Cardiac muscle cell (in vitro differentiated cells and primary cell): ENCODE measurements at regions not wholly inside any gene's neighbourhood (a gene's known extent, or its start where the extent isn't known, plus 50 kb on each side); places are given as distances from the start of the nearest gene placed in this dataset.
"Not testable (repeated sequence)": the region's sequence is repeated elsewhere in the genome, so short reads cannot be mapped to it uniquely, and the experiment has no call there.

Source experiments
- DNase-seq, 2 donors: peaks; one replicate each; pipeline versions ENCODE4 v3.0.0 to v3.0.0-alpha.2; 2010 to 2017; ENCODE audit warnings: low read depth in 1 of 2, low spot score in 1 of 2
- H3K27ac ChIP-seq: fragments of 200-600 bp; sonication (generic); 2 replicates; pipeline ENCODE4 v1.5.1; 2016
- H3K27me3 ChIP-seq: fragments of 200-600 bp; sonication (generic); 2 replicates; pipeline ENCODE4 v1.6.0; 2016; ENCODE audit warnings: control low read depth
- H3K36me3 ChIP-seq: fragments of 200-600 bp; sonication (generic); 2 replicates; pipeline ENCODE4 v1.5.1; 2016; ENCODE audit warnings: control low read depth
- H3K4me1 ChIP-seq: fragments of 200-600 bp; sonication (generic); 2 replicates; pipeline ENCODE4 v1.8.1; 2017; ENCODE audit warnings: low read depth, mild to moderate bottlenecking, mixed run types
- H3K4me3 ChIP-seq: fragments of 200-600 bp; sonication (generic); 2 replicates; pipeline ENCODE4 v1.5.1; 2016; ENCODE audit warnings: mild to moderate bottlenecking
- H3K9me3 ChIP-seq: fragments of 200-600 bp; sonication (generic); 2 replicates; pipeline ENCODE4 v1.5.1; 2017; ENCODE audit warnings: low read depth, mild to moderate bottlenecking, control low read depth
- TF ChIP-seq, protein P1 (sequence below): IDR thresholded peaks from 2 replicates; pipeline ENCODE4 v1.5.1; 2012; ENCODE audit warnings: low read depth, mild to moderate bottlenecking, low read length

- TF ChIP-seq, protein P1, sequence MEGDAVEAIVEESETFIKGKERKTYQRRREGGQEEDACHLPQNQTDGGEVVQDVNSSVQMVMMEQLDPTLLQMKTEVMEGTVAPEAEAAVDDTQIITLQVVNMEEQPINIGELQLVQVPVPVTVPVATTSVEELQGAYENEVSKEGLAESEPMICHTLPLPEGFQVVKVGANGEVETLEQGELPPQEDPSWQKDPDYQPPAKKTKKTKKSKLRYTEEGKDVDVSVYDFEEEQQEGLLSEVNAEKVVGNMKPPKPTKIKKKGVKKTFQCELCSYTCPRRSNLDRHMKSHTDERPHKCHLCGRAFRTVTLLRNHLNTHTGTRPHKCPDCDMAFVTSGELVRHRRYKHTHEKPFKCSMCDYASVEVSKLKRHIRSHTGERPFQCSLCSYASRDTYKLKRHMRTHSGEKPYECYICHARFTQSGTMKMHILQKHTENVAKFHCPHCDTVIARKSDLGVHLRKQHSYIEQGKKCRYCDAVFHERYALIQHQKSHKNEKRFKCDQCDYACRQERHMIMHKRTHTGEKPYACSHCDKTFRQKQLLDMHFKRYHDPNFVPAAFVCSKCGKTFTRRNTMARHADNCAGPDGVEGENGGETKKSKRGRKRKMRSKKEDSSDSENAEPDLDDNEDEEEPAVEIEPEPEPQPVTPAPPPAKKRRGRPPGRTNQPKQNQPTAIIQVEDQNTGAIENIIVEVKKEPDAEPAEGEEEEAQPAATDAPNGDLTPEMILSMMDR, result no peak
- DNase-seq, result no peak
- no peaks in the 10 kb centered on the region for H3K27me3 ChIP-seq
Observed at GRCh38 chr3:4071481-4072184, 231.5 kb upstream of the SETMAR start.

GRCh38 chr3:4077278-4077677 is 225.9 kb upstream of the SETMAR start:
- not testable (repeated sequence) for H3K4me3 ChIP-seq, DNase-seq, H3K4me1 ChIP-seq, H3K9me3 ChIP-seq, H3K36me3 ChIP-seq, H3K27ac ChIP-seq, H3K27me3 ChIP-seq

More at GRCh38 chr3:4071481-4072184, 231.5 kb upstream of the SETMAR start:
- H3K27ac ChIP-seq, result no peak overlapping the region
- H3K36me3 ChIP-seq, result no peaks in the 10 kb centered on the region
- H3K4me1 ChIP-seq, result no peaks in the 10 kb centered on the region
- H3K9me3 ChIP-seq, result no peaks in the 10 kb centered on the region
- no peak overlapping the region for H3K4me3 ChIP-seq

- H3K36me3 ChIP-seq, result no peaks in the 10 kb centered on the region
- no peaks in the 10 kb centered on the region for H3K4me1 ChIP-seq
- no peak overlapping the region for H3K4me3 ChIP-seq
- peaks cover 2% of the 10 kb centered on the region for H3K27me3 ChIP-seq
- H3K27ac ChIP-seq, result no peak overlapping the region
- TF ChIP-seq, protein P1, result no peak
- H3K9me3 ChIP-seq, result no peaks in the 10 kb centered on the region
- DNase-seq, result no peak
Observed at GRCh38 chr3:4077950-4078349, 225.2 kb upstream of the SETMAR start.

DNA sequence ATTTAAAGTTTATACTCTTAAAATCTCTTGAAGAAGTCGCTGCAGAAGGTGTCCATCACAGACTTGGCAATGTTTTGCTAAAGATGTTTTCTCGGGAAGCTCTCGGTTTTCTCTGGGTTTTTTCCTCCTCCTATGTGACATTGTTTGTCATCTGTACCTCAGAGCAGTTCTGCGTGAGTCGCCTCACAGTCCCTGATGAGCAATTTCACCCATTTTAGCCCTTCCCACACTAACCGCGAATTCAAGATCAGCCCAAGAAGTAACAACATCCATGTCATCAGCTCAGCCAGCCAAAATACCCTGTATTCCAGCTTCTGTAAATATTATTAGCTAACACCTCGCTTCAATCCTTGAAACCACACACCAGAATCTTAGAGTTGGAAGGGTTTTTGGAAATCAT is 224.3 kb upstream of the SETMAR start:
- TF ChIP-seq, protein P1, result no peak
- no peak overlapping the region for H3K4me3 ChIP-seq
- H3K27me3 ChIP-seq, result peaks cover 4% of the 10 kb centered on the region
- no peaks in the 10 kb centered on the region for H3K4me1 ChIP-seq
- H3K9me3 ChIP-seq, result no peaks in the 10 kb centered on the region
- no peaks in the 10 kb centered on the region for H3K36me3 ChIP-seq
- H3K27ac ChIP-seq, result no peak overlapping the region
- DNase-seq, result no peak

DNA sequence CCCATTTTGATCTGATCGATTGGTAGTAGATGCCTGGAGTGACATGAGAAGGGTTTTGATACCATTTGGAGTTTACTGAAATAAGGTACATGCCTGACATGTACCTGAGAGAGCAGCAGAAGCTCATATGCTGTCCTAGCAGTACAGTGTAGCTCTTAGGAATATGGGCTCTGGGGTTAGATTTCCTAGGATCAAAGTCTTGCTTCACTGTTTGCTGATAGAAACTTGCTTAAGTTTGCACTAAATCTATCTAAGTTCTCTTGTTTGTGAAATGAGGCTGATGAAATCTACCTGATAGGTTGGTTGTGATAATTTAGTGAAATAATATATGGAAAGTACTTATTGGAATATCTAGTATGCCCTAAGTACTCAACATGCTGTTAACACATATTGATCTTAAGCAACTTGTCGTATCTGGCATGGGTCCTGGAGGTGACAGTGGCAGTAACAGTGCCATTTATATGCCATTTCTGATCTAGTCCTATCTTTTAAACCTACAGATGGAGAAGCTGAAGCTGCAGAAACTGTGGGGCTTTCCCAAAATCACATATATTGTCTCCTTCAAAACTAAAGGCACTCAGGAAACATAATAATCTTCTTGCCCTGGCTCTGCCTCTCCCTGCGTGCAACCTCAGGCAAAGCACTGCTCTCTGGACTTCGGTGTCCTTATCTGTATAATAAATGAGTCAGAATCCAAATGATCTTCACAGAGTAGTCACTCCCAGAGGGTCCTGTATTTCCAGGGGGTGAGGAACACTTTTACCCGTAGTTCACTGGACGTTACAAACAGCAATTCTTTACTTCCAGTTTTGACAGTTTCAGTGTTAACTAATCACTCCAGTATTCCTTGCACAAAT is 223.6 kb upstream of the SETMAR start:
- Histone ChIP-seq H3K36me3 (no peaks in the 10 kb centered on the region), H3K4me1 (no peaks in the 10 kb centered on the region), H3K27me3 (peaks cover 6% of the 10 kb centered on the region), H3K4me3 (no peak overlapping the region), H3K27ac (no peak overlapping the region), H3K9me3 (no peaks in the 10 kb centered on the region)
- no peak for DNase-seq
- TF ChIP-seq, protein P1, result no peak
